OCI-LY7 (cell line): ENCODE measurements at regions not wholly inside any gene's neighbourhood (a gene's known extent, or its start where the extent isn't known, plus 50 kb on each side); places are given as distances from the start of the nearest gene placed in this dataset.

Experiments
- BruUV-seq: library from RNA; stranded (reverse); fragments of 400-500 nt; replicated peaks from 2 replicates; lab custom pipeline; 2021; lab: Mats Ljungman, UMichigan
- CTCF ChIA-PET: fragments of 300-600 bp; sonication (Branson Sonifier 250); formaldehyde crosslinking; loops from one replicate; lab custom pipeline; 2022; ENCODE audit warnings: antibody characterized with exemption; ENCODE audit not compliant: unreplicated experiment; lab: Charles Lee
- POLR2A ChIA-PET: fragments of 300-600 bp; sonication (Branson Sonifier 250); formaldehyde crosslinking; loops from one replicate; lab custom pipeline; 2022; ENCODE audit warnings: antibody characterized with exemption; lab: Charles Lee
- DNase-seq: peaks from one replicate; pipeline ENCODE4 v3.0.0-alpha.2; 2015; ENCODE audit warnings: low spot score
- H2AFZ ChIP-seq: fragments of 200-600 bp; sonication (generic), shearing (Covaris generic); 2 replicates; pipeline ENCODE4 v1.6.1; 2014; ENCODE audit warnings: mild to moderate bottlenecking, antibody characterized with exemption, low read length, moderate library complexity
- H3K27ac ChIP-seq: fragments of 200-600 bp; sonication (generic); 2 replicates; pipeline ENCODE4 v1.5.1; 2014; ENCODE audit warnings: mixed run types, low read depth, mild to moderate bottlenecking, moderate library complexity, low read length, inconsistent platforms; ENCODE audit not compliant: poor library complexity, severe bottlenecking
- H3K36me3 ChIP-seq: fragments of 200-600 bp; sonication (generic); 2 replicates; pipeline ENCODE4 v1.6.1; 2014; ENCODE audit warnings: mild to moderate bottlenecking, antibody characterized with exemption, low read length, moderate library complexity, mixed read lengths; ENCODE audit not compliant: insufficient read depth
- H3K4me1 ChIP-seq: fragments of 200-600 bp; sonication (generic); 2 replicates; pipeline ENCODE4 v1.5.1; 2014; ENCODE audit warnings: mild to moderate bottlenecking, low read length; ENCODE audit not compliant: insufficient read depth, poor library complexity, severe bottlenecking
- H3K4me2 ChIP-seq: fragments of 200-600 bp; sonication (generic); 2 replicates; pipeline ENCODE4 v1.6.1; 2014; ENCODE audit warnings: mild to moderate bottlenecking, low read length
- H3K4me3 ChIP-seq: fragments of 200-600 bp; sonication (generic); 2 replicates; pipeline ENCODE4 v1.5.1; 2014; ENCODE audit warnings: mild to moderate bottlenecking, low read depth, low read length; ENCODE audit not compliant: poor library complexity, severe bottlenecking
- H3K79me2 ChIP-seq: fragments of 200-600 bp; sonication (generic); 2 replicates; pipeline ENCODE4 v1.6.1; 2016; ENCODE audit warnings: low read depth, mild to moderate bottlenecking, low read length, moderate library complexity, mixed read lengths; ENCODE audit not compliant: insufficient read depth
- H3K9me2 ChIP-seq: fragments of 200-600 bp; sonication (generic); 2 replicates; pipeline ENCODE4 v1.6.1; 2016; ENCODE audit warnings: mild to moderate bottlenecking, low read length, mixed read lengths; ENCODE audit not compliant: insufficient read depth
- H3K9me3 ChIP-seq: fragments of 200-600 bp; sonication (generic); 2 replicates; pipeline ENCODE4 v1.6.1; 2014; ENCODE audit warnings: mild to moderate bottlenecking, mixed run types, low read length, mixed read lengths
- H4K20me1 ChIP-seq: fragments of 200-600 bp; sonication (generic); 2 replicates; pipeline ENCODE4 v1.6.1; 2014; ENCODE audit warnings: mild to moderate bottlenecking, antibody characterized with exemption, low read length, moderate library complexity, mixed read lengths; ENCODE audit not compliant: insufficient read depth
- EZH2phosphoT487 ChIP-seq: fragments of 200-600 bp; sonication (generic); IDR thresholded peaks from 2 replicates; pipeline ENCODE4 v1.6.1; 2018; ENCODE audit warnings: low read depth, borderline replicate concordance, mild to moderate bottlenecking, mixed run types, antibody characterized with exemption, low read length, moderate library complexity, mixed read lengths
- intact Hi-C: fragments of 100-400 bp; cut with micrococcal nuclease; formaldehyde crosslinking; loops from one replicate; pipeline ENCODE4 v1.10.0; 2022; ENCODE audit not compliant: unreplicated experiment
- TF ChIP-seq, protein P1 (sequence below): fragments of 200-600 bp; sonication (generic); conservative IDR thresholded peaks from 2 replicates; pipeline ENCODE4 v1.5.1; 2014; ENCODE audit warnings: mild to moderate bottlenecking, antibody characterized with exemption, low read length, moderate library complexity, mixed read lengths

DNA sequence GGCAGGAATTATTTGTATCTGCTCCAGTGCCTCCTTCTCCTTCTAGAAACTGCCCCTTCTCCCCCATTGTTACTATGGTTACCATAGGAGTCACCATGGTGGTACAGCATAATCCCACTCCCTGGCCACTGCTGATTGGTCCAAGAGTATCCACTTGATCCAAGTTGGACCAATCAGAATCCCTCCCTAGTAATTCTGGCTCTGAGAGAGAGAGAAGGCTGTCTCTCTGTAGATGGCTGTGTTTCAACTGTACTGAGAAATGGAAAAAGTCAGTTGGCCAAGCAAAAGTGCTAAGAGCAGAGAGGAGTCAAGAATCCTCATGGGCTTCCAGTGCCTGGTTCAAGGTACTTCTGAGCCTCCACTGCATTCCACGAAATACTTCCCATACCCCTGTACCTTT is 120.6 kb upstream of the SPATA12 start:
- ChIA-PET POLR2A (interaction anchor here (0.8 to 3.6 kb wide), 6 partner anchors 12 to 28 kb away, joined by 3 to 18 read pairs (median 6); no protein-coding TSS in a partner anchor), CTCF (interaction anchor here (1.2 kb wide), 1 partner anchor 14 kb away, joined by 4 read pairs; no protein-coding TSS in a partner anchor)
- TF ChIP-seq, protein P1, sequence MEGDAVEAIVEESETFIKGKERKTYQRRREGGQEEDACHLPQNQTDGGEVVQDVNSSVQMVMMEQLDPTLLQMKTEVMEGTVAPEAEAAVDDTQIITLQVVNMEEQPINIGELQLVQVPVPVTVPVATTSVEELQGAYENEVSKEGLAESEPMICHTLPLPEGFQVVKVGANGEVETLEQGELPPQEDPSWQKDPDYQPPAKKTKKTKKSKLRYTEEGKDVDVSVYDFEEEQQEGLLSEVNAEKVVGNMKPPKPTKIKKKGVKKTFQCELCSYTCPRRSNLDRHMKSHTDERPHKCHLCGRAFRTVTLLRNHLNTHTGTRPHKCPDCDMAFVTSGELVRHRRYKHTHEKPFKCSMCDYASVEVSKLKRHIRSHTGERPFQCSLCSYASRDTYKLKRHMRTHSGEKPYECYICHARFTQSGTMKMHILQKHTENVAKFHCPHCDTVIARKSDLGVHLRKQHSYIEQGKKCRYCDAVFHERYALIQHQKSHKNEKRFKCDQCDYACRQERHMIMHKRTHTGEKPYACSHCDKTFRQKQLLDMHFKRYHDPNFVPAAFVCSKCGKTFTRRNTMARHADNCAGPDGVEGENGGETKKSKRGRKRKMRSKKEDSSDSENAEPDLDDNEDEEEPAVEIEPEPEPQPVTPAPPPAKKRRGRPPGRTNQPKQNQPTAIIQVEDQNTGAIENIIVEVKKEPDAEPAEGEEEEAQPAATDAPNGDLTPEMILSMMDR: no peak
- no peak for TF ChIP-seq EZH2phosphoT487
- Histone ChIP-seq H4K20me1 (no peaks in the 10 kb centered on the region), H3K9me3 (no peaks in the 10 kb centered on the region), H3K9me2 (no peaks in the 10 kb centered on the region), H3K4me1 (peaks cover 40% of the 10 kb centered on the region), H3K36me3 (peaks cover 4% of the 10 kb centered on the region; the same call in 1 of the 2 replicates), H3K27ac (no peak overlapping the region), H3K4me3 (no peak overlapping the region), H3K79me2 (no peaks in the 10 kb centered on the region), H3K4me2 (peak overlapping the region; percentile 49), H2AFZ (no peak overlapping the region)
- BruUV-seq: no TSS peak
- intact Hi-C loops: no loop called here
- DNase-seq: no peak

DNA sequence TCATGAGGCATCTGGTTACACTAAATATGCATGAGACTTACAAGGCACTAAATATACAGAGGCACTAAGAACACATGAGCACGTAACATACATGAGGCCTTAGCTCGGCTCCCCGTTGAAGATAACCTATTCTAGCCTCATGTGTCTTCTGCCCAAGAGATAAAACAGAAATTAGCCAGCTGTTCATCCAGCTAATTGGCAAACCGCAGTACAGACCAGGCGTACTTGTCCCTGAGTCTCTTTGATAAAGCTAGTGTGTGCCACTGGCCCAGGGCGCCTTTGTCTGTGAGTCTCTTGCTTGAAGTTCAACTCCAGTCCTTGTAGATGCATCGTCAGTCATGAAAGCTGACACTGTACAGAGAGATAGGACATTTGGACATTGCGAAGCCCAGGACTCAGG is 121.9 kb upstream of the SPATA12 start:
- H3K27ac ChIP-seq: no peak overlapping the region
- no peak overlapping the region for H3K4me3 ChIP-seq
- no peak overlapping the region for H3K4me2 ChIP-seq
- no peak for DNase-seq
- no TSS peak for BruUV-seq
- ChIA-PET CTCF (no interaction called here), POLR2A (no interaction called here)
- TF ChIP-seq, protein P1: no peak
- TF ChIP-seq EZH2phosphoT487: no peak
- H3K9me2 ChIP-seq: no peaks in the 10 kb centered on the region
- peaks cover 6% of the 10 kb centered on the region for H3K9me3 ChIP-seq
- peaks cover 9% of the 10 kb centered on the region; the same call in 1 of the 2 replicates for H3K36me3 ChIP-seq
- H2AFZ ChIP-seq: no peak overlapping the region
- peaks cover 40% of the 10 kb centered on the region for H3K4me1 ChIP-seq
- no peaks in the 10 kb centered on the region for H4K20me1 ChIP-seq
- H3K79me2 ChIP-seq: no peaks in the 10 kb centered on the region
- intact Hi-C loops: no loop called here

- no peak for DNase-seq
These were observed 122.9 kb upstream of the SPATA12 start for GRCh38 chr3:56937580-56937979.

More at GRCh38 chr3:56937580-56937979, 122.9 kb upstream of the SPATA12 start:
- H3K9me3 ChIP-seq: peaks cover 7% of the 10 kb centered on the region
- peaks cover 31% of the 10 kb centered on the region for H3K4me1 ChIP-seq
- no peaks in the 10 kb centered on the region for H4K20me1 ChIP-seq
- no peak overlapping the region for H3K4me3 ChIP-seq
- H3K9me2 ChIP-seq: no peaks in the 10 kb centered on the region
- CTCF ChIA-PET: no interaction called here
- POLR2A ChIA-PET: interaction anchor here (1.1 kb wide), 1 partner anchor 12 kb away, joined by 3 read pairs; no protein-coding TSS in a partner anchor
- H3K79me2 ChIP-seq: no peaks in the 10 kb centered on the region
- TF ChIP-seq, protein P1: no peak
- TF ChIP-seq EZH2phosphoT487: no peak
- no peak overlapping the region for H2AFZ ChIP-seq
- intact Hi-C loops: no loop called here
- BruUV-seq: no TSS peak
- no peak overlapping the region for H3K27ac ChIP-seq
- H3K36me3 ChIP-seq: peaks cover 11% of the 10 kb centered on the region; the same call in 1 of the 2 replicates
- H3K4me2 ChIP-seq: no peak overlapping the region
